ENCODE measurements at regions not wholly inside any gene's neighbourhood (a gene's known extent, or its start where the extent isn't known, plus 50 kb on each side); places are given as distances from the start of the nearest gene placed in this dataset.

- no peak for DNase-seq
Observed at GRCh38 chr5:143481697-143482531, 78.4 kb upstream of the NR3C1 start.

- DNase-seq: no peak
Observed at GRCh38 chr5:143480001-143480400, 76.5 kb upstream of the NR3C1 start.

GRCh38 chr5:143479394-143479793 lies 75.9 kb upstream of the NR3C1 start:
- no peak for DNase-seq

GRCh38 chr5:143476601-143477211 lies 73.2 kb upstream of the NR3C1 start:
- DNase-seq: no peak

- DNase-seq: no peak
Observed at GRCh38 chr5:143474616-143475015, 71.1 kb upstream of the NR3C1 start.

- DNase-seq: no peak
Observed at GRCh38 chr5:143473481-143473880, 70.0 kb upstream of the NR3C1 start.

- DNase-seq: no peak
Observed at GRCh38 chr5:143472576-143472975, 69.1 kb upstream of the NR3C1 start.

- no peak for DNase-seq
Observed at GRCh38 chr5:143471666-143472464, 68.4 kb upstream of the NR3C1 start.

- no peak for DNase-seq
Observed at GRCh38 chr5:143471041-143471509, 67.6 kb upstream of the NR3C1 start.

- no peak for DNase-seq
Observed at GRCh38 chr5:143470120-143470519, 66.6 kb upstream of the NR3C1 start.

- DNase-seq: no peak
Observed at GRCh38 chr5:143469125-143469524, 65.6 kb upstream of the NR3C1 start.

- no peak for DNase-seq
Observed at GRCh38 chr5:143466632-143467031, 63.1 kb upstream of the NR3C1 start.

- DNase-seq: no peak
Observed at GRCh38 chr5:143464723-143465490, 61.4 kb upstream of the NR3C1 start.

GRCh38 chr5:143462431-143462830 lies 58.9 kb upstream of the NR3C1 start:
- DNase-seq: no peak

- DNase-seq: no peak
Observed at GRCh38 chr5:143459433-143459832, 55.9 kb upstream of the NR3C1 start.

GRCh38 chr5:143456952-143457547 lies 53.6 kb upstream of the NR3C1 start:
- DNase-seq: no peak

GRCh38 chr5:143454936-143455516 lies 51.5 kb upstream of the NR3C1 start:
- no peak for DNase-seq

- no peak for DNase-seq
Observed at GRCh38 chr5:143453720-143454119, 50.2 kb upstream of the NR3C1 start.

Data from CD4-positive, alpha-beta T cell treated with Interferon alpha-2 for 1 hour (primary cell).